B cell (primary cell): ENCODE measurements at regions not wholly inside any gene's neighbourhood (a gene's known extent, or its start where the extent isn't known, plus 50 kb on each side); places are given as distances from the start of the nearest gene placed in this dataset.

Source experiments
- CTCF ChIP-seq: fragments of 200-600 bp; IDR thresholded peaks from one replicate; pipeline ENCODE4 v1.8.0; 2022; ENCODE audit warnings: antibody characterized with exemption, mild to moderate bottlenecking
- EZH2 ChIP-seq: IDR thresholded peaks from 2 replicates; pipeline ENCODE4 v1.6.1; 2012; ENCODE audit warnings: borderline replicate concordance, low read depth, mild to moderate bottlenecking, moderate library complexity, low read length; ENCODE audit not compliant: insufficient read depth, poor library complexity, severe bottlenecking

DNA sequence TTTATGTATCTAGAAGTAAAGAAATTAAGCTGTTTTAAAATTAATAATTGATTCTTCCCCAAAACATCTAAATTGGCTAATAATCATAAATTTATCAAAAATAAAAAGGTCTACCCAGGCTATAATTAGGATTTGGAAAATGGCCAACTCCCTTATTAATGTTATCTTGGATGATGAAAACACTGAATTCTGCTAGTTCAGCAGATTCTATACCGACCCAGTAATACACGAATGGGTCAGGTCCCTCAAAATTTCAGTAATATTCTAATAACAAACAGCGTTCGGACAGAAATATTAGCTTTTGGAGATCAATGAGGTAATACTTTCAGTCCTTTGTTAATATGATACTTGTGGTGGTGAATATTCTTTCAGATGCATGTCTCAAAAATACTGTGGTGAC is 360.7 kb upstream of the MGMT start:
- TF ChIP-seq CTCF (no peak), EZH2 (no peak)
